ENCODE measurements at regions not wholly inside any gene's neighbourhood (a gene's known extent, or its start where the extent isn't known, plus 50 kb on each side); places are given as distances from the start of the nearest gene placed in this dataset.
"Not testable (repeated sequence)": the region's sequence is repeated elsewhere in the genome, so short reads cannot be mapped to it uniquely, and the experiment has no call there.

DNA sequence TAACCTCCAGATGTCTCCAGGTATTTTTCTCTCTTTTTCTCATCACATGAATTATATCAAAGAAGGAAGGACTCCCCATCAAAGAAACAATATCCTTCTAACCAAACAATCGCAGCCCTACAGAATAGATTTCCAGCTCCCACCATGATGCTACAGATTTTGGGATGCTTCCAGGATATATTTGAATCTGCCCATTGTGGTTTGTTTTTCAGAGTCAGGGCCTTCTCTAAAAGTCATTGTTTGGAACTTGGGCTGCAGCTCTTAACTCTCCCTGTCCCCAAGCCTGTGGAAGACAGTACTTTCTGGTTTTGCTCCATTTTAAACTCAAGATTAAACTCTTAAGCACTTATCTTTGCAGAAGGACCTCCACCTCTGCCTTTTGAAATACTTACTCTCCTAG lies 223.2 kb downstream of the PMAIP1 start:
- DNase-seq: no peak

DNA sequence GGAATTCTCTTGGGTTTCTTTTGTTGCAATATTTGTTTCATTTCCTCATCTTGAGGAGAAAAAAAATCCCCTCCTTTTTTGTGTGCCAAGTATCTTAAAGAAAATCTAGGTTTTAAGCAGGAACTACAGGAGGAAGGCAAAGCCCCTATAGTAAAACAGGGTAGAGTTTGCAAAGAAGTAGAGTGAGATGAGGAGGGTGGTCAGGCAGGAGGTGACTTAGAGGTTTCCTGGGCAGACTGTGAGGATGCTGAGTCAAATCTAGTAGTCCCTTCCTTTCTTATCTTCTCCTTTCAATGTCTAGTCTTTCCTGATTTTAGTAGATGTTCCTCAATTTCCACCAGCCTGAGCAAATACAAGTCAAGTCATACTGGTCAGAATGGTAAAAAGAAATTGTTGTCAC lies 222.5 kb downstream of the PMAIP1 start:
- no peak for DNase-seq

DNA sequence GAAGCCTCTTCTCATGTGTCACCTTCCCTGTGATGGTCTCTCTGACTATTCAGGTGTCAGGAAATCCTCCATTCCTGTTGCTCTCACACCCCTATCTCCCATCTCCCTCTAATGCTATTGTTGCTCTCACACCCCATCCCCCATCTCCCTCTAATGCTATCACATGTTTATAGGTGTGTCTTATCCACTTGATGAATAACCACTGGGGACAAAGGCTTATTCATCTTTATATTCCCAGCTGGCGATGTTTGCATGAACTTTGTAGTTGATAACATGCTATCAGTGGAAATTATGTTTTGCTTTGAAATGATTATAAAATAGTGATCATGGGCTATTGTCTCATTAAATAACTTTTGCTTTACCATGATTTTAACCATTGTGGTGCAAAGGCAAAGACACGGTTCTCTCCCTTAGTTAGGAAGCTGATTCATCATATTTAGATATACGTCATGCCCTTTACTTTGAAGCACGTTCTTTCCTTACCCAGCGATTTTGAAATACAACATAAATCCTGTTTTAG lies 220.5 kb downstream of the PMAIP1 start:
- no peak for DNase-seq

DNA sequence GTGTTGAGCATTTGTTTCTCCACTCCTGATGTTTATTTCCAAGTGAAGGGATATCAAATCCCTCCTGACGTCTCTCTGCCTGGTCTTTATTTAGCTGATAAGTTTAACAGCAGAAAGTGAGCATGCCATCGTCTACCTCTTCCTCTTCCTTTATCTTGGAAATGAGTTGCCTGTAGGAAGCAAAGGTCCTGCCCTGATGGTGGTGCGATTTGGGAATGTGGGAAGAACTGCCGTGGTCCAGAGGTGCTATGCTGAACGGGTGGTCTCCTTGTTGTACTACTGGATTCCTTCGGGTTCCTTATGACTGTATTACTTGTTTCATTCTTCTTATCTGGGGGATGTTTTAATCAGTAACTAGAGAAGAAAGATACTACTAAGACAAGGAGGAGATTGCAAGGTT lies 217.5 kb downstream of the PMAIP1 start:
- no peak for DNase-seq

DNA sequence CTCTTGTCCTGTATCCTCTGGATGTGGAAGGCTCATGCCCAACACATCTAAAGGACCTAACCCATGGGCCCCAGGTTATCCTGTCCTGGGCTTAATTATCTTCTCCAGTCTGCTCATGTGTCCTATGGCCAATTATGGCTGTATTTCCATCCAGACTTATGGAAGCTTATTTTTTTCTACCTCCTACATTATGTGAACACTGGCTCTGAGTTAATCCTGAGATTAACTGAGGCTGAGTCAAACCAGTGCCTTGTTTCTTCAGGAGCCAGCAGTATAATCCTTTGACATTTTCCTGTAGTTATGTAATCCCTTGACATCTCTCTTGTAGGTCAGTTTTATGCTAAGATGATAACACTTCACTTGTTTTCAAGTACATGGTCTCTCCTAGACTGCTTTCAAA lies 213.6 kb downstream of the PMAIP1 start:
- DNase-seq: no peak

DNA sequence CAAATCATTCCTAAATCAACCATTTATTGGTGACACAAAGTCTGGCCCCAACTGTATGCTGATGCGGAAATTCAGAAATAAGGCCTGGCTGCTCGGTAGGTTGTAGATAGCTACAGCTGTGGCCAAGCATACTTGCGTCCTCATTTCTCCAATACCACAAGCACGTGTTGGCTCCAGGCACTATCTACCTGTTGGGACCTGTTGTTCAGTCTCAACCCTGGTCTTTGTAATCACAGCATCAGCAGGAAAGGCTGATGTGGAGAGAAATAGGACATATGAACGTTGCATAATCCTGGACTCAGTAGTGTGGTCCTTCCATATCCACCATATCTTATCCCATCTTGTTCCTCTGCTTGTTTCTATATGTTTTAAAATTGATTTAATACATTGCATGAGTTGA lies 212.6 kb downstream of the PMAIP1 start:
- no peak for DNase-seq

- no peak for DNase-seq
Observed at GRCh38 chr18:60111525-60111924, 211.7 kb downstream of the PMAIP1 start.

DNA sequence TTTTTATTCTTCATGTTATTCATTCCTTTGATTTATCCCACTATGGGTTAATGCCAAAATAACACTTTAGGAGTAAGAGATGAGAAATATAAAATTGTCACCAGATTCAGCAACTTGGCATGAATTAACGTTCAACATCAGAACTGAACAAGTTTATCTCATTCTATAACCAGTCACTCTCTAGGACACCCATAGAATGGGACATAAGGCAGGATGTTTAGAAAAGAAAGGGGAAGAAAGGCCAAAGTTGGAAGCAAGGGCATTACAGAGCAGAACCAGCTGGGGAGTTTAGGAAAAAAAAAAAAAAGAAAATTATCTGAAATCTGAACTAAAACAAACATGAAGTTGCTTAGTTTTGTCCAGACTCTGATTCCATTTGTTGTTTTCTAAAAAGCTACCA lies 211.0 kb downstream of the PMAIP1 start:
- DNase-seq: no peak

GRCh38 chr18:60100778-60101177 lies 201.0 kb downstream of the PMAIP1 start:
- DNase-seq: no peak

DNA sequence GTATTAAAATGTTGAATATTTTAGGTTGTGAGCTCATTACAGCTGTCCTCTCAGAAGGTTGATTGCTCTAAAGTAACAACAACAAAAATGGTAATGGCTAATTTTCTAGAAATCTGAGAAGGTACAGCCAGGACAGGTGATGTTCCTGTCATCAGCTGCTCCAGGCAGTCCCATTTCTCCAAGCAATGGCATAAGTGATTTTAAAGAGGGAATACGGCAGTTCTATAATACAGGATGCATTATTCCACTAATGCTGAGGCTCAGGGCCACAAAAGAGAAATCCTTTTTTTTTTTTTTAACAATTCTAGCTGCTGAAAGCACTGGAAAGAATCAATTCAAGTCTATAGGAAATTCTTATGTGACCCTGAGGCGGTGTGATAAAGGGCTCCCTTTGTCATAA lies 199.9 kb downstream of the PMAIP1 start:
- DNase-seq: no peak

- DNase-seq: no peak
Observed at GRCh38 chr18:60096428-60096827, 196.6 kb downstream of the PMAIP1 start.

- DNase-seq: no peak
Observed at GRCh38 chr18:60092073-60092472, 192.3 kb downstream of the PMAIP1 start.

- no peak for DNase-seq
Observed at GRCh38 chr18:60090170-60090569, 190.4 kb downstream of the PMAIP1 start.

DNA sequence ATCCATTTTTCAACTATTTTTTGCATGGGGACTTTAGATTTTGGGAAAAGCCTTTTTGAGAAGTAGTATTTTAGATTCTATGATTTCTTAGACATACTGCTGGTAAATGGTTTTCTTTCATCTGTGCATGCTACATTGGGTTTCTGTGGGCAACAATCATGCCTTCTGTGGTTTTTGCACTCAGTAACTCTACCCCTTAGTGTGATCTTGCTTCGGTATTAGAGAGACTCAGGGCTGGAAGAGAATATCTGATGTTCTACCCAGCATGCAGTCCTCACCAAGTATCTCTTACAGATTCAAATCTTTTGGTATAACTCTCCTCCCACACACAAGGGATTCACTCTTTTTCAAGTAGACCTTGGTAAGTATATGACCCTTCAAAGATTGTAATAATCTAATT lies 183.0 kb downstream of the PMAIP1 start:
- DNase-seq: no peak

DNA sequence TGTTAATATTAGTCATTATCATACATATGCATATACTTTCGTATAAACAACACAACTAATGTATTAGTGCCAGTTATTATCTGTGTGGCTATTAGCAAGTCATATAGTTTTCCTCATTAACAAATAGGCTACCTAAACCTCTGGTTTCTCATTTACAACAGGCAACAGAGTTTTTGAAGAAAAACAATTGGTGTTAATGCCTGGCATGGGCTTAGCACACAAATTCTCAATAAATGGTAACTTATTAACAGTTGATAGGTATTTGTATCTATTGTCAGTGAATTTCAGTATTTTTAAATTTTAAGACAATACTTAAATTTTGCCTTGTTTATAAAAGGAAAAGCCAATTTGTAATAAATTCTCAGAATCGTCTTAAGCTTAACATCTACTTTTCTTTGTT lies 182.5 kb downstream of the PMAIP1 start:
- DNase-seq: no peak

- DNase-seq: no peak
Observed at GRCh38 chr18:60075477-60075876, 175.7 kb downstream of the PMAIP1 start.

GRCh38 chr18:60070631-60071030 lies 170.8 kb downstream of the PMAIP1 start:
- DNase-seq: no peak

DNA sequence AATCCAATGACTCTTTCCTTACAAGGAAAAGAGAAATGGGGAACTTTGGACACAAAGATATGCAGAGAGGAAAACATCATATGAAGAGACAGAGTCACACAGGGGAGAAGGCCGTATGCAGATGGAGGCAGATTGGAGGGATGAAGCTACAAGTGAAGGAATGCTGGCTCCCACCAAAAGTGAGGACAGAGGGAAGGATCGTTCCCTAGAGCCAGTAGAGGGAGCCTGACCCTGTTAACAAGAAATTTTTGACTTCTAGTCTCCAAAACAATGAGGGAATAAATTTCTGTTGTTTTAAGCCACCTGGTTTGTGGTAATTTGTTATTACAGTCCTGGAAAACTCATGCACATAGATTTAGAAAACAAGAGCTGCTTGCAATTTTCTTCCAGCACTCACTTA lies 169.3 kb downstream of the PMAIP1 start:
- DNase-seq: no peak

- no peak for DNase-seq
Observed at GRCh38 chr18:60067426-60068210, 167.8 kb downstream of the PMAIP1 start.

- no peak for DNase-seq
Observed at GRCh38 chr18:60066219-60066975, 166.6 kb downstream of the PMAIP1 start.

GRCh38 chr18:60064271-60064670 lies 164.5 kb downstream of the PMAIP1 start:
- DNase-seq: no peak

DNA sequence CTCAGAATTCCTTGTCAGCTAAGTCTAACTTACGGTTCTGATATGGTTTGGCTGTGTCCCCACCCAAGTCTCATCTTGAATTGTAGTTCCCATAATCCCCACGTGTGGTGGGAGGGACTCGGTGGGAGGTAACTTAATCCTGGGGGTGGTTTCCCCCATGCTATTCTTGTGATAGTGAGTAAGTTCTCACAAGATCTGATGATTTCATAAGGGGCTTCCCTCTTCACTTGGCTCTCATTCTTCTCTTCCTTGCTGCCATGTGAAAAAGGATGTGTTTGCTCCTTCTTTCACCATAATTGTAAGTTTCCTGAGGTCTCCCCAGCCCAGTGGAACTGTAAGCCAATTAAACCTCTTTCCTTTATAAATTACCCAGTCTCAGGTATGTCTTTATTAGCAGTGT lies 163.0 kb downstream of the PMAIP1 start:
- not testable (repeated sequence) for DNase-seq

- no peak for DNase-seq
Observed at GRCh38 chr18:60062396-60062795, 162.6 kb downstream of the PMAIP1 start.

DNA sequence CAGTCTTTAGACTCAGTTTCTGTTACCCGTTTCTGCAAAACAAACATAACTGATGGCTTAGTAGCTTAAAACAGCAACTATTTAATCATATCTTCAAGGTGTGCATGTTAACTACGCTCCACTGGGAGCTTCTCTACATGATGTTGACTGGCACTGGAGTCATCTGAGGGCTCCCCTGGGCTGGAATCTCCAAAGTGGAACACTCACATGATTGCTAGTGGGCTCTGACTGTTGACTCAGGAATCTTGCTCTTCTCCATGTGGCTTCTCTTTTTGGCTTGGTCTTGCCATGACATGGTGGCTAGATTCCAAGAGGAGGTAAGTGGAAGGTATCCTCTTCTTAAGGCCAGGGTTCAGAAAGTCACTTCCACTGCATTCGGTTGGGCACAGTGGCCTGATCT lies 160.8 kb downstream of the PMAIP1 start:
- no peak for DNase-seq
